Left forelimb (tissue), 1 donor: ENCODE measurements at regions not wholly inside any gene's neighbourhood (a gene's known extent, or its start where the extent isn't known, plus 50 kb on each side); places are given as distances from the start of the nearest gene placed in this dataset.

Experiments used
- DNase-seq: peaks from one replicate; pipeline ENCODE4 v3.0.0-alpha.2; 2018; ENCODE audit warnings: low spot score

DNA sequence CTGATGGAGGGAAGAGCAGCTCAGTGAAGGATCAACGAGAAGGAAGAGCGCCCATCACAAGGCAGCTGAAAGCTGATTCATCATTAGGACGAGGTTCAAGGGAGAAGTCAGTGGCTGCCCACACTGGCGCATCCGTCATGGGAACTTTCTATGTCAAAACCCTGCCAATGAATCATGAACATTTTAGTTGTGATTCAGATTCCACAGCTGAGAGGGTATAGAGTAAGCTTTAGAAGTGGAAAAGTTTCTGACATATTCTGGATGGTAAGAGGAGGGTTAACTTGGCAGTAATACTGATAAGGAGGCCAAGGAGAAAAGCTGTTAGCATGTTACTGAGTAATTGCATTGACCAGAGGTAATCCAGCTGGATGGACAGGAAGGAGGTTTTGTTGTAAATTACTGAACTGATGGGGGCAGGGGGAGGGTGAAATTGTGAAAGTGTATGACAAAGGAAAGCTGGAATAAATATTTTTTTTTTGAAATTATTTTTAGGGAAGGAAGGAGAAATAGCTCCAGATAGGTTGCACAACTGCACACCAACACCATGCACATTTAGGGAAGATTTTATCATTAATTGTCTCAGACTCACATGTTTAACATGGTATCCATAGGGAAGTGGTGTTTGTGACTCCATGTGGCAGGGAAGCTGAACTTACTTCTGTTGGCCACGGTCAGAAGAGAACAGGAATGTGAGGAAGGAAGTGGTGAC is 78.3 kb upstream of the NRP1 start:
- DNase-seq, result no peak

DNA sequence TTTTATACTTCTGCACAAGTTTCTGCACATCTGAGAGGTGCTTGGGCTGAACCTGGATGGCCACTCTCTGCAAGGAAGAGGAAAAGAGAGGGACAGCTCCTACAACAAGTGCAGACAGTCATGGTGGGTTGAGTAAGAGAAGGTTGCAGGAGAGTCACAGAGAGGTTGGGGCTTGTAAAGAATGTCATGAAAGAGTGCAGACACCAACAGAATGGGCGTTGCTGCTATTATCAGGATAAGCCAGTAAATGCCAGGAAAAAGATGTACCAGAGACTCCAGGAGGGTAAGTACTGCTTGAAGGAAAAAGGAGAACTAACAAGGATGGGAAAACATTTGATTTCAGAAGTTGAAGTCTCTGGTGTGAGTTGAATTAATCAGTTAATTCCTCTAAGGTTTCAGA is 77.8 kb upstream of the NRP1 start:
- no peak for DNase-seq

- no peak for DNase-seq
Measured at GRCh38 chr10:33410860-33411234, 76.4 kb upstream of the NRP1 start.

DNA sequence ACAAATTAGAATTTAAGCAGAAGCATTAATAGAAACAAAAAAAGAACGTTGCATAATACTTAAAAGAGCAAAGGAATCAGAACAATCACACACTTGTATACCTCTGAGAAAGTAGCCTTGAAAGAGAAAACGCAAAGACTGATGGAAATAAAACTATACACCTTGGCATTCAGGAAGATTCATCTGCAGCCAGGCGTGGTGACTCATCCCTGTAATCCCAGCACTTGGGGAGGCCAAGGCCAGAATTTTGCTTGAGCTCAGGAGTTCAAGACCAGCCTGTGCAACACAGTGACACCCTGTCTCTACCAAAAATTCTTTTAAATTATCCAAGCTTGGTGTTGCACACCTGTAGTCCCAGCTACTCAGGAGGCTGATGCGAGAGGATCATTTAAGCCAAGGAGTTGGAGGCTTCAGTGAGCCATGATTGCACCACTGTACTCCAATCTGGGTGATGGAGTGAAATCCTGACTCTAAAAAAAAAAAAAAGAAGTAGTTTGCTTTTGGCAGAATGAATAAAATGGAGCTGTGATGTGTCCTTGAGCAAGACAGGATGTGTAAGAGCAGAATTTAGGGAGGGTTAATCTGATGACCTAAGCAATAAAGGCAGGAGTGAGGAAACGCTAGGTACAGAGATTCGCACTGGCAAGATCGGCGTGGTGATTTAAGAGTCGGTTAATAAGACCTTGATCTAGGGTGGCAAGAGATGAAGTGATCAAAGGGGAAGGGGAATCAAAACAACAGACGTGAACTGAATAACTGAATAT is 75.8 kb upstream of the NRP1 start:
- DNase-seq, result no peak

- no peak for DNase-seq
Measured at GRCh38 chr10:33406596-33406995, 72.1 kb upstream of the NRP1 start.

DNA sequence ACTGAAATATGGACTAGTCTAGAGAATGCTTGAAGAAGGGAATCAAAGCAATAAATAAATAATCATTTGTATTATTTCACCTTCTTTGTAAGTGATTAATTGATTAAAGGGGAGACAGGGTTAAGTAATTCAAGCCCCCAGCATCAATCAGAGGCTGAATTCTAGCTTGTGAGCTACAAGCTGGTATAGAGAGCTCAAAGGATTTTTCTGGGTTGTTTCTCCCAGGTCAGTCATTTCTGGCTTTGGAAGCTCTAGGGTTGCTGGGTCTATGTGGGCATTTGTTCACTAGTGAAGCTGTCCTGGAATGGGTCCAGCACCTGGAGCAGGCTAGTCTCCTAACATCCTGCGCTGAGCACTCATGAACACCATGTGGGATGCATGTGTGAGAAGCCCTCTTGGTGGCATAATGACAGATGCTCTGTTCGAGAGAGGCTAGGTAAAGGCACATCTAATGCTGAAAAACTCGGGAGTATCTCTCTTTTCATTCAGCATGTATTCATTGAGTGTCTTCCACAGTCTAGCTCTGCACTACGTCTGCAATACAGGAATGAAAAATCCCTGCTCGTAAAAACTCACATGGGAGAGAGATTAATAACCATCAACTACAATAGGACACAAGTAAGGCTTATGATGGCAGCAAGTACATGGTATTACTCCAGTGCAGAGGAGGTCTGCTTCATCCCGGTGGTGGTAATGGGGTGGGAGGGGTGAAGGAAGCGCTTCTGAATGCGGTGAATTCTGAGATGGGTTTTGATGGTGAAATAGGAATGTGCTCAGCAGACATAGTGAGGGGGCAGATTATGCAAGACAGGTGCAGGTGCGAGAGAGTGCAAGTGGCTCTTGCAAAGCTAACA is 68.0 kb upstream of the NRP1 start:
- no peak for DNase-seq

DNA sequence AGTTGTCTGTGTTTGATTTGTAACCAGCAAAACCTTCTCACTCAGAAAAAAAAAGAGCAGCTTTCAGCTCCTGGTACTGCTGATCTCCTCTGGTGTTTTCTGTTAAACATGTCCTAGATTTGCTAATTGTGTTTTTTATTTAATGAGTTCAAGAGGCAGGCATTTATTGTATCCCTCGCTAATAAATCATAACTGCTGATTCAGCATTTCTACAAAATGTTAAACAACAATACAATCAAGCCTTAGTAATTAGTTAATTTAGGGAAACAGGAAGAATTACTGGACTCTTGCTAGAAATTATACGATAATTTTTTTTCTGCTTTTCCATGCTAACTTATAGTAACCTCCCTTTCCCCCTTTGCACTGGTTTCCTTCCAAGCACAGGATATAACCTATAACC is 66.8 kb upstream of the NRP1 start:
- no peak for DNase-seq

- DNase-seq, result no peak
Measured at GRCh38 chr10:33398796-33399195, 64.3 kb upstream of the NRP1 start.

DNA sequence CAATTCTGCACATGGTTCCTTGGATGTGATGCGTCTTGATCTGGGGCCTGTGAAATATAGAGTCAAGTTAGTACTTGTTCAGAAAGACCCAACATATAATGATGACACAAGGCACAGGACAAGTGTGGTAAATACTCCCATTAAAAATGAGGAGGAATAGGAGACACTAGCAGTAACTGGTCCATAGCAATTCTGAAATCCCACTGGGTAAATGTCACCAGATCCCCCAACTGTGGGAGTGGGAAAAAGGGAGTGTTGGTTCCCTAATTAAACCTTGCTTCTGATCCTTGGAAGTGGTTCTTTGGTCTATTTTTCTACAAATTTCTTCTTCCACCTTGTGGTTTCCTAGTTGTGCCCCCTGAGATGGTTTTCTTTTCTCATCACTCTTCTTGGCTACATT is 62.5 kb upstream of the NRP1 start:
- no peak for DNase-seq

DNA sequence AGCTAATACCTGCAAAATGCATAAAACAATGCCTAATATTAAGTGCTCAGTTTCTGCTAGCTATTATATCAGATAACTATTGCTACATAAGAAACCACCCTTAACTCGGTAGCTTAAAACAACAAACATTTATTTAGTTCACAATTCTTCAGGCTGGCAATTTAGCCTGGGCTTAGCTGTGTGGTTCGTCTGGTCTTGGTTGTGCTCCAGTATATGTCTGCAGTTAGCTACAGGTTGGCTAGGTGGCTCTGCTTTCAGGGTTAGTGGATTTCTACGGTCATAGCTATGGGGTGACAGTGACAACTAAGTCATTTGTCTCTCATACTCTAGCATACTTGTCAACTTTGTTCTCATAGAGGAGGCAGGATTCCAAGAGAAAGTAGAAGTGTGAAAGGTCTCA is 61.8 kb upstream of the NRP1 start:
- DNase-seq, result no peak

- no peak for DNase-seq
Measured at GRCh38 chr10:33395201-33395600, 60.7 kb upstream of the NRP1 start.

DNA sequence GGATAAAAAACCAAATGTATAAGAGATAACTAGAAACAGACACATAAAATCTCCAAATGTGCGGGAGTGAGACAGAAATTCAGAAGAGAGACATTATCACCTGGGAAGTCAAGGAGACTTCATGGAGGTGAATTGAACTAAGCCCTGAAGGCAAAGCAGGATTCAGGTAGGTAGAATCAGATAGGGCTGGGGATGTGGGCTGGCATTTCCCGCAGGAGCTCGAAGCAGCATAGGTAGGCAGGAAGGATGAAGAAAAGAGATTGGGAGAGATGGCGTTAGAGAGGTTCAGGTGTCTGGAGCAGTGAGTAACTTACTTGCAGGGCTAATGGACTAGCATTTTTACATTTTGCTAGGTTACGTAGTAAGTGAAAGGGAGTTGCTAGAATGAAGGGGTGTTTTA is 58.2 kb upstream of the NRP1 start:
- no peak for DNase-seq

DNA sequence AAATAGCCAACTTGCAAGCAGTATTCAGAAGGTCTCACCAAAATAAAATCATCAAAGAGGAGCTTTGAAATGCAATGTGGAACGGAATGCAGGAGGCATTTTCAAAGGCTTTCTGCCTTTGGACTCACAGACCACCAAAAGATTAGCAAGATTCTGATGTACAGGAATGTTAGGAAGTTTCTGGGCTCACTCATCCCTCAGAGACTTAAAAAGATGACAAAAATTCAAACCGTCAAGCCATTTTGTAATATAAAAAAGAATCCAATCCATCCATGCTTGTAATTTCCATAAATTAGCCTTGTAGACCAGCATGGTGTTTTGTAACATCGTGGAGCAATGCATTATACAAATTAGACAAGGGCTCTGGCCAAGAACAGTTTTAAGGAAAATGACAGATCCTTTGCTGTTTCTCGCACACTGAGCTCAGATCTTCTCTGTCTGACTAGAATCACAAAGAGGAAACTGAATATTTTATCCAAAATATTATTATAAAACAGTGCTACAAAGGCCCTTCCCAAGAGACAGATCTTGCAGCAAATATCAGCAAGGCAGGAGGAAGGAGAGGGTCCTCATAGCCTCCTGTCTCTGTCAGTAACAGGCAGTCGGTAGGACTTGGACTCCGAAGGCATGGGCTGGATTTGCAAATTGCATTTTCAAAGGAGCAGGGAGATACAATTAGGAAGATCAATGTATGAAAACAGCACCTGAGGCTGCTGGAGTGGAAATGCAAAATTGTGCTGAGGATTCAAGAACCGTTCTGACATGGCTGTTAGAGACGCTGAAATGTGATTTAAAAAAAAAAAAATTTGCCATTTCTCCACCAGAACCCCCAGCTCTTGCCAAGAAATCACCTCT is 57.4 kb upstream of the NRP1 start:
- no peak for DNase-seq

GRCh38 chr10:33390046-33390445 is 55.6 kb upstream of the NRP1 start:
- DNase-seq, result no peak

DNA sequence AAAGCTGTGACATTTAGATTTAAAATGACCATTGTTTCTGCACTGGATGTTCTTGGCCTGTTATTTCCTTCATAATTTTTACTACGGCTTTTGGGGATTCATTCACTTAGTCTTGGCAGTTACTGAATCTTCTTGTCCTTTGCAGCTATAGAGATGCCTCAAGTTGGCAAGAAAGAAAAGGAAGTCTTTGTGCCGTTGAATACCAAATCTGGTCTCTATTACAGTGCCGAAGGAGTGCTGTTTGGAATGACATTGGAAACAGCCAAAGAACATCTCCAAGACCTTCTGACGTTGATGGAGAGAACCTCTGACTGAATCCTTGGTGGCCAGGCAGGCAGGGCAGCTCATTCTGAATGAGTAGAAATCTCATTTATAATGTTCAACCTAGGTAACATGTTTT is 54.3 kb upstream of the NRP1 start:
- DNase-seq, result no peak

GRCh38 chr10:33388382-33388781 is 53.9 kb upstream of the NRP1 start:
- DNase-seq, result no peak

DNA sequence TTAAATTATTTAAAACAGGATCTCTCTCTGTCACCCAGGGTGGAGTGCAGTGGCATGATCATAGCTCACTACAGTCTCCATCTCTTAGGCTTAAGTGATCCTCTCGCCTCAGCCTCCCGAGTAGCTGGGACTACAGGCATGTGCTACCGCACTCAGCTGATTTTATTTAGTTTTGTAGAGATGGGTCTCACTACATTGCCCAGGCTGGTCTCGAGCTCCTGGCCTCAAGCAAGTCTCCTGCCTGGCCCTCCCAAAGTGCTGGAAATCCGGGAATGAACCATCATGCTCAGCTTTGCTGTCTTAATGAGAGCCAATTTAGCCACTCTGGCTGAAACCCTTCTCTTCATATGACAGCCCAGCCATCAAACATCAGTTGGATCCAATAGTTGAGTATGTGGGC is 53.3 kb upstream of the NRP1 start:
- no peak for DNase-seq

- no peak for DNase-seq
Measured at GRCh38 chr10:33386926-33387325, 52.5 kb upstream of the NRP1 start.

DNA sequence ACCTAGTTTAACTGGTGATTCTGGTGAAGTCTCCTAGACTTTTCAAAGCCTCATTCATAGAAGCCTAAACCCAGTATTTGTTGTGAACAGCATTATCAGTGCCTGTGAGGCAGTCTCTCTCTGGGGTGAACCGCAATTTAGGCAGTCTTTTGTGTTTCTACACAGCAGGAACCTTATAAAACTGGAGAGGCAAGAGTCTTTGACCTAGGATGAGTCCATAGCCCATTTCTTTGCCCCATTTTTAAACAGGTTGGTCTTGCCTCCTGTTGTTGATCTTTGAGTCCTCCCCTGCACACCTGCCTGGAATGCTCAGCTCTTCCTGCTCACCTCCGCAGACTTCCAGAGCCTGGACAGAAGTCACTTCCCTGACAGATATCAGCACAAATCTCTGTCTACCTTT is 51.2 kb upstream of the NRP1 start:
- DNase-seq, result no peak

DNA sequence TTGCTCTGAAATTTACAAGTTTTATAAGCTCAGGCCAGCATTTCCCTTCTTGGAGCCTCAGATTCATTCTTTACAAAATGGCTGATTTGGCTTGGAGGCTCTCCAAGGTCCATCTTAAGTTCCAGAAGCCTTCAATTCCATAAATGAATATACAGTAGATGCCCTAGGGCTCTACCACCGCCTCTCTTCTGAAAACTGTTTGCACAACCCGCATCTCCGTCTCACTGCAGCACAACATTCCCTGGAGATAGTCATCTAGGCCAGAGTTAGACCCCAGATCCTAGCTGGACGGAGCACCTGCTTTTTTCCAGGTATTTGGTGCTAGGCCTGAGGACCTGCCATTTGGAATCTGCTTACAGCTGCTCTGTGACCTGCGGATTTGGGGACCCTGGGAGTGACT is 50.5 kb upstream of the NRP1 start:
- no peak for DNase-seq
